GM18907 (cell line): ENCODE measurements at regions not wholly inside any gene's neighbourhood (a gene's known extent, or its start where the extent isn't known, plus 50 kb on each side); places are given as distances from the start of the nearest gene placed in this dataset.

Experiments used
- ATAC-seq: cut with Tn5 transposase; IDR thresholded peaks from one replicate; pipeline ENCODE4 v1.9.1; 2021; ENCODE audit warnings: mild to moderate bottlenecking, moderate library complexity; ENCODE audit not compliant: unreplicated experiment

- no peak for ATAC-seq
These were observed 51.0 kb downstream of the CCDC54 start for GRCh38 chr3:107428051-107428858.

- ATAC-seq, result peak; percentile 65
These were observed 52.3 kb downstream of the CCDC54 start for GRCh38 chr3:107429320-107430181.

GRCh38 chr3:107430214-107430995 lies 53.2 kb downstream of the CCDC54 start:
- no peak for ATAC-seq

GRCh38 chr3:107430996-107431245 lies 53.7 kb downstream of the CCDC54 start:
- peak; percentile 38 for ATAC-seq

GRCh38 chr3:107431246-107432012 lies 54.2 kb downstream of the CCDC54 start:
- ATAC-seq, result peak; percentile 70

- ATAC-seq, result no peak
These were observed 54.8 kb downstream of the CCDC54 start for GRCh38 chr3:107432013-107432515.

GRCh38 chr3:107432646-107433045 lies 55.4 kb downstream of the CCDC54 start:
- no peak for ATAC-seq

GRCh38 chr3:107436029-107436428 lies 58.8 kb downstream of the CCDC54 start:
- ATAC-seq, result no peak

- ATAC-seq, result no peak
These were observed 61.4 kb downstream of the CCDC54 start for GRCh38 chr3:107438671-107439070.

- ATAC-seq, result no peak
These were observed 64.4 kb downstream of the CCDC54 start for GRCh38 chr3:107441617-107442016.

- no peak for ATAC-seq
These were observed 66.2 kb downstream of the CCDC54 start for GRCh38 chr3:107443461-107443860.

- ATAC-seq, result peak; percentile 66
These were observed 69.5 kb downstream of the CCDC54 start for GRCh38 chr3:107446706-107447105.

GRCh38 chr3:107450254-107450893 lies 72.4 kb upstream of the BBX start:
- no peak for ATAC-seq

- ATAC-seq, result no peak
These were observed 70.3 kb upstream of the BBX start for GRCh38 chr3:107452436-107452835.

GRCh38 chr3:107453504-107453903 lies 69.3 kb upstream of the BBX start:
- no peak for ATAC-seq

GRCh38 chr3:107455621-107456020 lies 67.1 kb upstream of the BBX start:
- no peak for ATAC-seq

- no peak for ATAC-seq
These were observed 66.3 kb upstream of the BBX start for GRCh38 chr3:107456501-107456900.

GRCh38 chr3:107458871-107459270 lies 63.9 kb upstream of the BBX start:
- no peak for ATAC-seq

GRCh38 chr3:107461721-107462120 lies 61.0 kb upstream of the BBX start:
- ATAC-seq, result no peak

GRCh38 chr3:107464037-107464436 lies 58.7 kb upstream of the BBX start:
- ATAC-seq, result no peak
